GM18870 (cell line): ENCODE measurements at regions not wholly inside any gene's neighbourhood (a gene's known extent, or its start where the extent isn't known, plus 50 kb on each side); places are given as distances from the start of the nearest gene placed in this dataset.

Experiments used
- ATAC-seq: cut with Tn5 transposase; IDR thresholded peaks from one replicate; pipeline ENCODE4 v1.9.1; 2021; ENCODE audit warnings: moderate library complexity; ENCODE audit not compliant: unreplicated experiment

- ATAC-seq, result no peak
Observed at GRCh38 chr1:187413405-187414169, 584.8 kb downstream of the PLA2G4A start.

- ATAC-seq, result no peak
Observed at GRCh38 chr1:187415065-187415464, 586.3 kb downstream of the PLA2G4A start.

- no peak for ATAC-seq
Observed at GRCh38 chr1:187417520-187417919, 588.8 kb downstream of the PLA2G4A start.

- no peak for ATAC-seq
Observed at GRCh38 chr1:187433598-187433997, 604.8 kb downstream of the PLA2G4A start.

- no peak for ATAC-seq
Observed at GRCh38 chr1:187442603-187443002, 613.9 kb downstream of the PLA2G4A start.

- no peak for ATAC-seq
Observed at GRCh38 chr1:187443939-187444338, 615.2 kb downstream of the PLA2G4A start.

- no peak for ATAC-seq
Observed at GRCh38 chr1:187445066-187445465, 616.3 kb downstream of the PLA2G4A start.

GRCh38 chr1:187451238-187451637 is 622.5 kb downstream of the PLA2G4A start:
- no peak for ATAC-seq

GRCh38 chr1:187454010-187454409 is 625.3 kb downstream of the PLA2G4A start:
- no peak for ATAC-seq

GRCh38 chr1:187456446-187456845 is 627.7 kb downstream of the PLA2G4A start:
- ATAC-seq, result no peak

GRCh38 chr1:187460093-187460492 is 631.3 kb downstream of the PLA2G4A start:
- ATAC-seq, result no peak

- no peak for ATAC-seq
Observed at GRCh38 chr1:187464320-187464719, 635.6 kb downstream of the PLA2G4A start.

GRCh38 chr1:187465441-187465840 is 636.7 kb downstream of the PLA2G4A start:
- ATAC-seq, result no peak

GRCh38 chr1:187469836-187470235 is 641.1 kb downstream of the PLA2G4A start:
- no peak for ATAC-seq

- no peak for ATAC-seq
Observed at GRCh38 chr1:187471555-187471954, 642.8 kb downstream of the PLA2G4A start.

- ATAC-seq, result no peak
Observed at GRCh38 chr1:187474336-187474735, 645.6 kb downstream of the PLA2G4A start.

- no peak for ATAC-seq
Observed at GRCh38 chr1:187476671-187477070, 647.9 kb downstream of the PLA2G4A start.

GRCh38 chr1:187477103-187477502 is 648.4 kb downstream of the PLA2G4A start:
- no peak for ATAC-seq

GRCh38 chr1:187477535-187477934 is 648.8 kb downstream of the PLA2G4A start:
- ATAC-seq, result no peak

- no peak for ATAC-seq
Observed at GRCh38 chr1:187481581-187482148, 652.9 kb downstream of the PLA2G4A start.

- ATAC-seq, result no peak
Observed at GRCh38 chr1:187490266-187490665, 661.5 kb downstream of the PLA2G4A start.

- ATAC-seq, result no peak
Observed at GRCh38 chr1:187491082-187491720, 662.5 kb downstream of the PLA2G4A start.
